ENCODE measurements at regions not wholly inside any gene's neighbourhood (a gene's known extent, or its start where the extent isn't known, plus 50 kb on each side); places are given as distances from the start of the nearest gene placed in this dataset.

DNA sequence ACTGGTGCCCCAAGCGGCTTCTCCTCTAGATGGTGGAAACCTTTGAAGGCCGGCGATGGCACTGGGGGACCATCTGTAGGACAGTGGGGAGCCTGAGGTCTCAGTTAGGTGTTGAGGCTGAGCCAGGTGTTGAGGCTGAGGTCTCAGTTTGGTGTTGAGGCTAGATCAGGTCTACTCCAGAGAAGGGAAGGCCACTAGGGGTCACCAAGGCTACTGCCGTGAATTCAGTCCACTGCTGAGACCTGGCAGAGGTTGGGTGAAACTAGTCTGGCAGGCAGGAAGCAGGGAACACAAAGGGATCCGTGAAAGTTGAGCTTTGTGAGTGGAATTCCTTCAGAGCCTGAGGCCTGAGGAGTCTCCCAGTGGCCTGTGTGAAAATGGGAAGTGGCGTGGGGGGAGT is 123.8 kb upstream of the FGF3 start:
- H3K27me3 ChIP-seq (ENCODE audit: control insufficient read depth, insufficient read depth, low read length) = peaks cover 38% of the 10 kb centered on the region
- H3K4me3 ChIP-seq (ENCODE audit: low read length) = no peak overlapping the region
- H3K4me1 ChIP-seq (ENCODE audit: control insufficient read depth, insufficient read depth, low read length) = no peaks in the 10 kb centered on the region
- no peak overlapping the region for H3K9ac ChIP-seq (ENCODE audit: low read depth, low read length)
- no peak overlapping the region for H3K4me2 ChIP-seq (ENCODE audit: low read length)
- H3K36me3 ChIP-seq (ENCODE audit: insufficient read depth, low read length) = no peaks in the 10 kb centered on the region
- no peaks in the 10 kb centered on the region for H3K9me3 ChIP-seq (replicated peaks; ENCODE audit: low read length)

DNA sequence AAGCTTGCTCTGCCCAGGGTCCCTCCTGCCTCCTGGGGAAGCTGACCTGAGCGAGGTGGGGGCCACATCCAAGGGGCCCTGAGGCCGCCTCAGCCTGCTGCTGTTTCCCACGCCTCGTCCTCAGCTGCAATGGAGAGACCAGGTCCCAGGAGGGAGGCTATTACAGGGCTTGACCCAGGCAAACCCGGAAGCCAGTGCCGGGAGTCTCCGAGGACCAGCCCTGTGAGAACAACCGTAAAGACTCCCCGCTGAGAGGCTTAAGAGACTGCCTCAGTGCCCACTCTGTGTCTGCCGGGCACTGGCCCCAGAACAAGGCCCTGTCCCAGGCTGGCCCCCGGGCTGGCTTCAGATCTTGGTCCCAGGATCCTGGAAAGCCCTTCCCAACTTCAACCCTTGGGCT is 124.3 kb upstream of the FGF3 start:
- no peaks in the 10 kb centered on the region for H3K9me3 ChIP-seq (replicated peaks; ENCODE audit: low read length)
- no peaks in the 10 kb centered on the region for H3K4me1 ChIP-seq (ENCODE audit: control insufficient read depth, insufficient read depth, low read length)
- H3K27me3 ChIP-seq (ENCODE audit: control insufficient read depth, insufficient read depth, low read length) = peaks cover 38% of the 10 kb centered on the region
- no peaks in the 10 kb centered on the region for H3K36me3 ChIP-seq (ENCODE audit: insufficient read depth, low read length)
- H3K4me3 ChIP-seq (ENCODE audit: low read length) = no peak overlapping the region
- H3K9ac ChIP-seq (ENCODE audit: low read depth, low read length) = no peak overlapping the region
- H3K4me2 ChIP-seq (ENCODE audit: low read length) = no peak overlapping the region

DNA sequence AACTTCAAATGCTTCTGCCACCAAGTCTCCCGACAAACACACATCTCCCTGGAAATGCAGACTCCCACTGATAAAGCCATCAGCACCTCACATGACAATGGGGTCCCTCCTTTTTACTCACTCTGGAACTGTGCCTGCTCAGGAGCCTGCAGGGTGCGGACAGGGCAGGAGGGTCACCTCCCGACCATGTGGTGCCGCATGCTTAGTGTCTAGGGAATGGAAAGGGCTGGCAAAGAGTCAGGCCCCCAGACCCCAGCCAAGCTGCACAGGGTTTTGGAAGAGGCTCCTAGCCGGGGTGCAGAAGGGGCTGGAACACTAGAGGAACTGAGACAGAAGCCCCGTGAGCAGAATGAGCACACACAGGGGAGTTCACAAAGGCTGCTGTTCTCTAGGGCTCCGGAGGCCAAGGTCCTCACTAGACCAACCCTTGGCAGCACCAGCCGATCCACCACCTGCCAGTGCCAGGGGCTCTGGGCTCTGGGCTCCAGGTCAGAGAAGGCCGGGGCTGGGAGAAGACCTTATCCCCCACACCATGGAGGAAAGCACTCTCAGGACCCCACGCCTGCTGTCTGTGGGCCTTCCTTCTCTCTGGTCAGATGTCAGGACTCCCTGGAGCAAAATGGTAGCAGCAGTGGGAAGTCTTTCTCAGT is 125.1 kb upstream of the FGF3 start:
- Histone ChIP-seq H3K4me2 (ENCODE audit: low read length) (no peak overlapping the region), H3K9ac (ENCODE audit: low read depth, low read length) (no peak overlapping the region), H3K36me3 (ENCODE audit: insufficient read depth, low read length) (no peaks in the 10 kb centered on the region), H3K27me3 (ENCODE audit: control insufficient read depth, insufficient read depth, low read length) (peaks cover 38% of the 10 kb centered on the region), H3K9me3 (replicated peaks; ENCODE audit: low read length) (no peaks in the 10 kb centered on the region), H3K4me1 (ENCODE audit: control insufficient read depth, insufficient read depth, low read length) (no peaks in the 10 kb centered on the region), H3K4me3 (ENCODE audit: low read length) (no peak overlapping the region)

DNA sequence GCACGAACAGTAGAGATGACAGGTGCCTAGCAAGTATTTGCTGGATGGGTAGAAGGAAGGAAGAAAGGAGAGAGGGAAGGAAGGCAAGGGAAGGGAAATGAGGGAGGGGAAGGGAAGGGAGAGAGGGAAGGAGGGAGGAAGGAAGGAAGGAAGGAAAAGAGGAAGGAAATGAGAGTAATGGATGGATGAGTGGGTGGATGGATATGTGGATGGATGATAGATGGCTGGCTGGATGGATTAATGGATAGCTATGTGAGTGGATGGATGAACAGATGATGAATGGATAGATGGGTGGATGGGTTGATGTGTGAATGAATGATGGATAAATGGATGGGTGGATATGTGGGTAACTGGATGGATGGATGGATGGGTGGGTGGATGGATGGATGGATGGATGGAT is 125.9 kb upstream of the FGF3 start:
- Histone ChIP-seq H3K27me3 (ENCODE audit: control insufficient read depth, insufficient read depth, low read length) (peaks cover 30% of the 10 kb centered on the region), H3K9me3 (replicated peaks; ENCODE audit: low read length) (no peaks in the 10 kb centered on the region), H3K36me3 (ENCODE audit: insufficient read depth, low read length) (no peaks in the 10 kb centered on the region), H3K4me2 (ENCODE audit: low read length) (no peak overlapping the region), H3K4me3 (ENCODE audit: low read length) (no peak overlapping the region), H3K9ac (ENCODE audit: low read depth, low read length) (no peak overlapping the region), H3K4me1 (ENCODE audit: control insufficient read depth, insufficient read depth, low read length) (no peaks in the 10 kb centered on the region)

DNA sequence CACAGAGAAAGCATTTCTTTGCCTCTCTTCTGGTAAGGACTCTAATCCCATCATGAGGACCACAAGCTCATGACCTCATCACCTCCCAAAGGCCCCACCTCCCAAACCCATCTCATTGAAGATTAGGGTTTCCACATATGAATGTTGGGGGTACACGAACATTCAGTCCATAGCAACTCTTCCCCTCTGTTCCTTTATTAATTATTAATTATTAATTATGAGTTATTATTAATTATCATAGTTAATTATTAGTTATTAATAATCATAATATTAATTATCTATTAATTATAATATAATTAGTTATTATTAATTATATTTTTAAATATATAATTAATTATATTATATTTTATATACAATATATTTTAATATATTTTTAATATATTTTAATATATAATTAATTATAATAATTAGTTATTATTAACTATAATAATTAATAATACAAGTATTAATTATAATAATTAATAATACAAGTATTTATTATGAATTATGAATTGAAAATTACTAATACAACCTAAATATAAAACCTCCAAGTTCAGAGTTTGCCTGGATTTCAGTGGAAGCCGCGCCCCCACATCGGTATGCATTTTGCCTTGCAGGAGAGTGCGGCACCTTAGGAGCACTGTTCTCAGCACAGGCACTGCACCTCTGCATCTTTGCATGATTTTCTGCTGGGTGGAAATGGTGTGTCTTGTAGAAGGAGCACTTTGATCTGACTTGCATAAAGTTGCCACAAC is 128.0 kb upstream of the FGF3 start:
- no peak overlapping the region for H3K4me2 ChIP-seq (ENCODE audit: low read length)

DNA sequence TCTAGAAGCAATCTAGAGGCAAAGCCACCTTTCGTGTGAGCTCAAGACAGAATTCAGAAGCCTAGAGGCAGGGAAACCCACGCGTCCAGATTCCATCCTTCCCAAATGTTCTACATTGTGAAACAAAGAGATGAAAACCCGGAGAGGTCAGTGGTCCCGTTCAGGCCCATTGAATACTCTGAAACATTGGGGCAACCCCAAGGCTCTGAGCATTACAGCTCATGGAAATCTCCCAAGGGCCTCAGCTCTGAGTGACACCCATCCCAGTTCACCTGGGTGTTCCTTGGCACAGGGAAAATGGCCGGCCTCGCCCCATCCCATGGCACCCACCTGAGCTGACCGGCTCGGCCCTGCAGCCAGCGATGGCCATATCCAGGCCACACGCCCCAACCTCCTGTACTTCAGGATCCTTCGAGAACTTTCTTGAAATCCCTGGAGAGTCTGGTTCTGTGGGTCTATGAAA is 128.6 kb upstream of the FGF3 start:
- Histone ChIP-seq H3K4me1 (ENCODE audit: control insufficient read depth, insufficient read depth, low read length) (no peaks in the 10 kb centered on the region), H3K9me3 (replicated peaks; ENCODE audit: low read length) (no peaks in the 10 kb centered on the region), H3K4me3 (ENCODE audit: low read length) (no peak overlapping the region), H3K9ac (ENCODE audit: low read depth, low read length) (no peak overlapping the region), H3K4me2 (ENCODE audit: low read length) (no peak overlapping the region), H3K36me3 (ENCODE audit: insufficient read depth, low read length) (no peaks in the 10 kb centered on the region), H3K27me3 (ENCODE audit: control insufficient read depth, insufficient read depth, low read length) (peaks cover 29% of the 10 kb centered on the region)

More for the DNA sequence above, 128.0 kb upstream of the FGF3 start:
- no peaks in the 10 kb centered on the region for H3K36me3 ChIP-seq (ENCODE audit: insufficient read depth, low read length)
- no peaks in the 10 kb centered on the region for H3K9me3 ChIP-seq (replicated peaks; ENCODE audit: low read length)
- H3K27me3 ChIP-seq (ENCODE audit: control insufficient read depth, insufficient read depth, low read length) = peaks cover 30% of the 10 kb centered on the region
- H3K4me1 ChIP-seq (ENCODE audit: control insufficient read depth, insufficient read depth, low read length) = no peaks in the 10 kb centered on the region
- H3K9ac ChIP-seq (ENCODE audit: low read depth, low read length) = no peak overlapping the region
- H3K4me3 ChIP-seq (ENCODE audit: low read length) = no peak overlapping the region

DNA sequence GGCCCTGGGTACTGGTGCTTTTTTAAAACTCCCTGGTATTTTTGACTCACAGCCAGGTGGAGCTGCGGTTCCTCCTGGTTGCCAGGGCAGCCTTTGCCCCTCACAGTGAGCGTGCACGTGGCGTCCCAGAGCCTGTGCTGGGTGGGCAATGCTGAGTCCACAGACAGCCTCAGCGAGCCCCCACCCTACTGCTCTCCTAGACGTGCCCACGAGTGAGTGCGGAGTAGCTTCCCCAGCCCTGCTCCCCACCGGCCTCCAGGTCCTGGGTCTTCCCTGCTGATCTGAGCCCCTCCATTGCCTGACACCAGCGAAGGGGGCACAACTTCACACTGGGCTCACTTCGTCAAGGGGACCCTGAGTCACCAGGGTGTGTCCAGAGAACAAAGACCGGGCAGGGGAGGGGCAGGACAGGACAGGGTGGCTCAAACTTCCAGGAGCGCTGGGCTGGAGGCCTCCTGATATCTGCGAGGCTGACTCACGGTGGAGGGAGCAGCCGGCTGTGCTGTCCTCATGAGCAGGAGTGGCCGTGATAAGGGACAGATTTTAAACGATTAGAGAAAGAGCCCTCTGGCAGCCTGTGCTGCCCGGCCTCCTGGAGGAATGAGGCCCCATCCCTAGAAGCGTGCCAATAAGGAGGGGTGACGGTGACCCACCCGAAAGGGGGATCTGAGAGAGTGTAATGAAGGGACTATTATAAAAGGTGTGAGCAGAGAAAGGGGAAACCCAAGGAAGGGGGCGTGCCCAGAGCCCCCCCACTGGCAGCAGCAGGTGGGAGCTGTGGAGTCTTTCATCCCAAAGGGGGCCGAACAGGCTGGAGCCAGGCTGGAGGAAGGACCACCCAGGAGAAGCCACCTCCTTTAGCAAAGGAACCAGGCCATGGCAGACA is 129.3 kb upstream of the FGF3 start:
- H3K27me3 ChIP-seq (ENCODE audit: control insufficient read depth, insufficient read depth, low read length) = peaks cover 24% of the 10 kb centered on the region
- no peaks in the 10 kb centered on the region for H3K4me1 ChIP-seq (ENCODE audit: control insufficient read depth, insufficient read depth, low read length)
- H3K9me3 ChIP-seq (replicated peaks; ENCODE audit: low read length) = no peaks in the 10 kb centered on the region
- H3K36me3 ChIP-seq (ENCODE audit: insufficient read depth, low read length) = no peaks in the 10 kb centered on the region
- no peak overlapping the region for H3K9ac ChIP-seq (ENCODE audit: low read depth, low read length)
- H3K4me2 ChIP-seq (ENCODE audit: low read length) = no peak overlapping the region
- no peak overlapping the region for H3K4me3 ChIP-seq (ENCODE audit: low read length)

DNA sequence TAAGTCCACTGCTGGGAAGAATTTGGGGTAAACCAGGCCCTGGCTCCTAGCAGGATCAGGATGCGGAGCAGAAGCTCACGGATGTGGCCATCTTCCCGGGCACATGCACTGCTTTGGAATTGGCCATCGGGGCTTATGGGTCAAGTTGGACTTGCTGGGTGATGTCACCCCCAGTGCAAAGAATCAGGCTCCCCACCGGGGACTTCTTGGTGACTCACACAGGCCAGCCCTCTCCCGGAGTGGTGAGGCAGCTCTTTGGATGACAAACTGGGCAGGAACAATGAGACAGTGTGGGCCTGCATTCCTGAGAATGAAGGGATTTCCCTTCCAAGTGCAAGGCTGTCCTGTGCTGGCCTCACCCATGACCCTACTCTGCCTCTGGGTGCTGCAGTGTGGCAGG is 128.8 kb upstream of the ANO1 start:
- no peak overlapping the region for H3K9ac ChIP-seq (ENCODE audit: low read depth, low read length)
- H3K4me2 ChIP-seq (ENCODE audit: low read length) = no peak overlapping the region
- no peak overlapping the region for H3K4me3 ChIP-seq (ENCODE audit: low read length)
- H3K36me3 ChIP-seq (ENCODE audit: insufficient read depth, low read length) = no peaks in the 10 kb centered on the region
- H3K9me3 ChIP-seq (replicated peaks; ENCODE audit: low read length) = no peaks in the 10 kb centered on the region
- H3K4me1 ChIP-seq (ENCODE audit: control insufficient read depth, insufficient read depth, low read length) = no peaks in the 10 kb centered on the region
- H3K27me3 ChIP-seq (ENCODE audit: control insufficient read depth, insufficient read depth, low read length) = peaks cover 17% of the 10 kb centered on the region

DNA sequence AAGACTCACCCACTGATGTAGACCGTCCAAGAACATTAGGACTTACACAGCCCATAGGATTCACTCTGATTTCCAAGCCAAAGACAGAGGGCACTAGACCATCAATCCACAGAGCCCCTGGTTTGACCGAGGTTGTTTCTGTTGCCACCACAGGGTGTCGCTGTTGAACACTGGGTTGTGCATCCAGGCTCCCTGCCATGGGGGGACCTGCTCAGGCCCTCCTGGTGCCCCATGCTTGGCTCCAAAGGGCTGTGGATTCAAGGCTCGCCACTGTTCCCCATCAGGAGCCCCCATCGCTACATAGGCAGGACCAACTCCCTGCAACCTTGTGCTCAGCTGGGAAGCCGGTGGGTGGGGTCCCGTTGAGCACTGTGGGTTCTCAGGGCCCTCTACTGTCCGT is 128.0 kb upstream of the ANO1 start:
- no peak overlapping the region for H3K4me2 ChIP-seq (ENCODE audit: low read length)
- H3K9me3 ChIP-seq (replicated peaks; ENCODE audit: low read length) = no peaks in the 10 kb centered on the region
- H3K27me3 ChIP-seq (ENCODE audit: control insufficient read depth, insufficient read depth, low read length) = peaks cover 14% of the 10 kb centered on the region
- H3K4me3 ChIP-seq (ENCODE audit: low read length) = no peak overlapping the region
- no peaks in the 10 kb centered on the region for H3K4me1 ChIP-seq (ENCODE audit: control insufficient read depth, insufficient read depth, low read length)
- no peak overlapping the region for H3K9ac ChIP-seq (ENCODE audit: low read depth, low read length)
- H3K36me3 ChIP-seq (ENCODE audit: insufficient read depth, low read length) = no peaks in the 10 kb centered on the region

DNA sequence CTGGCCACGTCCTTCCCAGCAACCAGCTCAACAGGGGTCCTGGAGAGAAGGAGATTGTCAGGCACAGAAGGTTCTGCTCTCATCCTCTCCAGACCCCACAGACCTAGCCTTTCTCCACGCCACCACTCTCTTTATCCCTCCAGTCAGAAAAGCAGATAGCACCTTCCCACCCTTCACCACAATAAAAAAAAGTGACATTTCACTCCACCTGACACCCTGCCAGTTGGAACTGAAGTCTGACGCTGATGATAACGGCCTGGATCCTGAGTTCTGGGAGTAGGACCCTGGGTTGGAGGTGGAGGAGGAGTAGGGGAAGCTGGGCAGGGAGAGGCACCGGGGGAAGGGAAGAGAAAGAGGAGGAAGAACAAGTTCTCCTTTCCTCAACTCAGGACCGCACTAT is 127.5 kb upstream of the ANO1 start:
- Histone ChIP-seq H3K4me3 (ENCODE audit: low read length) (no peak overlapping the region), H3K9ac (ENCODE audit: low read depth, low read length) (no peak overlapping the region), H3K27me3 (ENCODE audit: control insufficient read depth, insufficient read depth, low read length) (peaks cover 12% of the 10 kb centered on the region), H3K9me3 (replicated peaks; ENCODE audit: low read length) (no peaks in the 10 kb centered on the region), H3K4me1 (ENCODE audit: control insufficient read depth, insufficient read depth, low read length) (no peaks in the 10 kb centered on the region), H3K36me3 (ENCODE audit: insufficient read depth, low read length) (no peaks in the 10 kb centered on the region), H3K4me2 (ENCODE audit: low read length) (no peak overlapping the region)

DNA sequence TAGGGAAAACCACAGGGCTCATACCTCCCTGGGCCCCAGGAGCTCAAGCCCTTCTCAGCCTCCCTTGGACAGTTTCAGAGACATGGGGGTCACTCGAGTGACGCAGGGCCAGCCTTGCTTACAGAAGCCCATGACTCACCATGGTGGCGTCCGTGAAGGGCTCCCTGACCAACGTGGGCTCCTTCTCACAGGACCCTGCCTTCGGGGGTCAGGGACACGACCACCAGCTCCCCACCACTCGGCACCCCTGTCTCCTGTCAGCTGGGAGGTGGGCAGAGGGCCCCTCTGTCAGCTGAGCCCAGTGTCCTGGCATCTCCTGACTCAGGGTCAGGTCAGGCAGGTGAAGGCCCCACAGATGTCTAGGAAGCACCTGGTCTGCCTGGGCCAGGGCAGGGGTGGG is 126.3 kb upstream of the ANO1 start:
- no peaks in the 10 kb centered on the region for H3K4me1 ChIP-seq (ENCODE audit: control insufficient read depth, insufficient read depth, low read length)
- no peak overlapping the region for H3K9ac ChIP-seq (ENCODE audit: low read depth, low read length)
- no peaks in the 10 kb centered on the region for H3K36me3 ChIP-seq (ENCODE audit: insufficient read depth, low read length)
- H3K9me3 ChIP-seq (replicated peaks; ENCODE audit: low read length) = no peaks in the 10 kb centered on the region
- no peak overlapping the region for H3K4me3 ChIP-seq (ENCODE audit: low read length)
- peaks cover 5% of the 10 kb centered on the region for H3K27me3 ChIP-seq (ENCODE audit: control insufficient read depth, insufficient read depth, low read length)
- no peak overlapping the region for H3K4me2 ChIP-seq (ENCODE audit: low read length)

All from skeletal muscle satellite cell (primary cell).